ENCODE measurements at regions not wholly inside any gene's neighbourhood (a gene's known extent, or its start where the extent isn't known, plus 50 kb on each side); places are given as distances from the start of the nearest gene placed in this dataset.

DNA sequence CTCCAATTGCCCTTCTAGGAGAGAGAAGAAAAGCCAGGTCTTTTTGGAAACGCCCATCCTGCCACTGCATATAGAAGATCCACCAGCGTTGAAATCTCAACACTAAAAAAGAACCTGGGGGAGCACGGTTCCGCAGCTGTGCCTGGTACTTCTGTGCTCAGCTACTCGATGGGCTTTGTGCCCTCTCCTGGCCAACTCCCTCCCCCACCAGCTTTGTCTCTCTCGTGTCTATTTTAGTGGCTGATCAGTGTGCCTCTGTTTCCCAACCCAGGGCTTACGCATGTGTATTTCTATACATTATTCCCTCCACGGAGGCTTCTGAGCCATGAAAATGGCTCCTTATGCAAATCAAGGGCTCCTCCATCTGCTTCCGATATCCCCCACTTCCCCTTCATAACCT is 83.5 kb downstream of the RBFOX3 start:
- H3K4me3 ChIP-seq (ENCODE audit: low read depth, low read length) = no peak overlapping the region
- DNase-seq (ENCODE audit: low read depth) = no peak
- TF ChIP-seq, protein P1, sequence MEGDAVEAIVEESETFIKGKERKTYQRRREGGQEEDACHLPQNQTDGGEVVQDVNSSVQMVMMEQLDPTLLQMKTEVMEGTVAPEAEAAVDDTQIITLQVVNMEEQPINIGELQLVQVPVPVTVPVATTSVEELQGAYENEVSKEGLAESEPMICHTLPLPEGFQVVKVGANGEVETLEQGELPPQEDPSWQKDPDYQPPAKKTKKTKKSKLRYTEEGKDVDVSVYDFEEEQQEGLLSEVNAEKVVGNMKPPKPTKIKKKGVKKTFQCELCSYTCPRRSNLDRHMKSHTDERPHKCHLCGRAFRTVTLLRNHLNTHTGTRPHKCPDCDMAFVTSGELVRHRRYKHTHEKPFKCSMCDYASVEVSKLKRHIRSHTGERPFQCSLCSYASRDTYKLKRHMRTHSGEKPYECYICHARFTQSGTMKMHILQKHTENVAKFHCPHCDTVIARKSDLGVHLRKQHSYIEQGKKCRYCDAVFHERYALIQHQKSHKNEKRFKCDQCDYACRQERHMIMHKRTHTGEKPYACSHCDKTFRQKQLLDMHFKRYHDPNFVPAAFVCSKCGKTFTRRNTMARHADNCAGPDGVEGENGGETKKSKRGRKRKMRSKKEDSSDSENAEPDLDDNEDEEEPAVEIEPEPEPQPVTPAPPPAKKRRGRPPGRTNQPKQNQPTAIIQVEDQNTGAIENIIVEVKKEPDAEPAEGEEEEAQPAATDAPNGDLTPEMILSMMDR (conservative IDR thresholded peaks at IDR 0.05; ENCODE audit: low read depth, low read length) = no peak

GRCh38 chr17:79525793-79526677 is 84.8 kb downstream of the RBFOX3 start:
- TF ChIP-seq, protein P1 (conservative IDR thresholded peaks at IDR 0.05; ENCODE audit: low read depth, low read length) = no peak
- no peak overlapping the region for H3K4me3 ChIP-seq (ENCODE audit: low read depth, low read length)
- no peak for DNase-seq (ENCODE audit: low read depth)

DNA sequence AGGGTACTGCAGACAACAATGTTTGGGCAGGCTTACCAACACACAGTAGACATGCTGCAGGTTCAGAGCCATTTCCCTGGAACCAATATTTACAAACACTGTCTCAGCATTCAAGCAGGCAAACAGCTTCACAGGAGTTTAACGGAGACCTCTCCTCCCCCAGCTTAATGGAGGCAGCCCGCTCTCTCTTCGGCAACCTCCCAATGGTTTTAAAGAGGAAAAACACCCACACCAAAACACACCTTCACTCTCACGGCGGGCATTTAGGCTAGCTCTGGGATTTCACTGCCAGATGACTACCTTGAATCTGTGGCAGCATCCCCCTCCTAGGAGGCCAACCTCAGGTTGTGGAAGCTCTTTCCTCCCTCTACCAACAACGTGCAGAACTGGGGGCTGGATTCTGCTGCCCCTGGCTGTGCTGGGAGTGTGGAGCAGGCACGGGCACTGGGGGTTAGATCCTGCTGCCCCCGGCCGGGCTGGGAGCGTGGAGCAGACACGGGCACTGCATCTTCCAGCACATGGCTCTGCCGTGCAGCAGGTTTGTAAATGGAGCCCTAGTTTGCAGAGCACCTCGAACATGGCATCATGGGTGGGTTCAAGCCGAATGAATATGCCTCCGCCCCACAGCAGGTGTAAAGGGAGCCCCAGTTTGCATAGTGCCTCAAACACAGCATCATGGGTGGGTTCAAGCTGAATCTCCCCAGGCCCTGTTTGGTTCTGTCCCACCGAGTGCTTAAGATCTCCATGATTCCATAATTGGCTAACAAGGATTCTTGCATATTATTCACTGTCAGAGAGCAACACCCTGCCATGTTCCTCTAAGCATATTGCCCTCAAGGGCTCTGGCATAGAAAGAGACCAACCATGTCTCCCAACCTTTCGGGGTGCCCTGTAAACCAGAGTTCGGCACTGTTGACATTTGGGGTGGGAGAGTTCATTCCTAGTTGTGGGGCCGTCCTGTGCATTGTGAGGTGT is 86.4 kb downstream of the RBFOX3 start:
- no peak overlapping the region for H3K4me3 ChIP-seq (ENCODE audit: low read depth, low read length)
- DNase-seq (ENCODE audit: low read depth) = no peak
- TF ChIP-seq, protein P1 (conservative IDR thresholded peaks at IDR 0.05; ENCODE audit: low read depth, low read length) = no peak

DNA sequence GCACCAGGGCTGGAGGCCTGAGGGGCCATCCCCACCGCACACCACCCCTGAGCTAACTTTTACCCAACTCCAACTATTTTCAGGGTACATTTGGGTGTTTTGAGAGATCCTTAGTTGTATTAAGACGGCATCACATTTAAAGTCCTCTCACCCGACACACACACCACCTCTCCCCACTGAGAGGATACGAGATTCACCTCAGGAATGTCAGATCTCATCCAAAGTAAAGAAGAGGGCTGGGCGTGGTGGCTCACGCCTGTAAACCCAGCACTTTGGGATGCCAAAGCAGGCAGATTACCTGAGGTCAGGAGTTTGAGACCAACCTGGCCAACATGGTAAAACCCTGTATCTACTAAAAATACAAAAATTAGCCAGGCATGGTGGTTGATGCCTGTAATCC is 88.4 kb downstream of the RBFOX3 start:
- TF ChIP-seq, protein P1 (conservative IDR thresholded peaks at IDR 0.05; ENCODE audit: low read depth, low read length) = no peak
- H3K4me3 ChIP-seq (ENCODE audit: low read depth, low read length) = no peak overlapping the region
- no peak for DNase-seq (ENCODE audit: low read depth)

- TF ChIP-seq, protein P1 (conservative IDR thresholded peaks at IDR 0.05; ENCODE audit: low read depth, low read length) = no peak
- no peak overlapping the region for H3K4me3 ChIP-seq (ENCODE audit: low read depth, low read length)
- DNase-seq (ENCODE audit: low read depth) = no peak
These were observed 89.6 kb downstream of the RBFOX3 start for GRCh38 chr17:79521225-79521624.

GRCh38 chr17:79520167-79521165 is 90.4 kb downstream of the RBFOX3 start:
- TF ChIP-seq, protein P1 (conservative IDR thresholded peaks at IDR 0.05; ENCODE audit: low read depth, low read length) = no peak
- no peak for DNase-seq (ENCODE audit: low read depth)
- H3K4me3 ChIP-seq (ENCODE audit: low read depth, low read length) = no peak overlapping the region

Data from epithelial cell of proximal tubule (primary cell).